ENCODE measurements at regions not wholly inside any gene's neighbourhood (a gene's known extent, or its start where the extent isn't known, plus 50 kb on each side); places are given as distances from the start of the nearest gene placed in this dataset.

DNA sequence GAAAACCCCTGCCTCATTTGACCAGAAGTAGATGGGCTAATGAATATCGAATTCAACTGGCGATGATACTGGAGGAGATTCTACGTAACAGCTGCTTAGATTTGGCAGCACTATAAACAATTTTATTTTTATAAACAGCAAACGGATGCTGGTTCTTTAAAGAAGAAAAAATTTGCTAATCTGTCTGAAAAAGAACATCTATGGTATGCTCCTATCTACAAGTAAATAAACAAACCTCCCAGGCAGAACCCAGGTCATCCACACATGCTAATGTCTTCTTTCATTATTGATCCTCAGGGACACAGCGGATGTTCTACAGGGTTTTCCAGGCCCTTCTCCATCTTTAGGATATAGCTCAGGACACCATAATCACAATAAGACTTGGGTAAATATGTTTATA lies 291.3 kb downstream of the ALDH8A1 start:
- no peaks in the 10 kb centered on the region for H3K9me3 ChIP-seq
- WGBS, 2 donors, result 92 to 93% methylated on average over 5 of the region's 5 CpGs
- intact Hi-C loops (cut with DNase I), result no loop called here

DNA sequence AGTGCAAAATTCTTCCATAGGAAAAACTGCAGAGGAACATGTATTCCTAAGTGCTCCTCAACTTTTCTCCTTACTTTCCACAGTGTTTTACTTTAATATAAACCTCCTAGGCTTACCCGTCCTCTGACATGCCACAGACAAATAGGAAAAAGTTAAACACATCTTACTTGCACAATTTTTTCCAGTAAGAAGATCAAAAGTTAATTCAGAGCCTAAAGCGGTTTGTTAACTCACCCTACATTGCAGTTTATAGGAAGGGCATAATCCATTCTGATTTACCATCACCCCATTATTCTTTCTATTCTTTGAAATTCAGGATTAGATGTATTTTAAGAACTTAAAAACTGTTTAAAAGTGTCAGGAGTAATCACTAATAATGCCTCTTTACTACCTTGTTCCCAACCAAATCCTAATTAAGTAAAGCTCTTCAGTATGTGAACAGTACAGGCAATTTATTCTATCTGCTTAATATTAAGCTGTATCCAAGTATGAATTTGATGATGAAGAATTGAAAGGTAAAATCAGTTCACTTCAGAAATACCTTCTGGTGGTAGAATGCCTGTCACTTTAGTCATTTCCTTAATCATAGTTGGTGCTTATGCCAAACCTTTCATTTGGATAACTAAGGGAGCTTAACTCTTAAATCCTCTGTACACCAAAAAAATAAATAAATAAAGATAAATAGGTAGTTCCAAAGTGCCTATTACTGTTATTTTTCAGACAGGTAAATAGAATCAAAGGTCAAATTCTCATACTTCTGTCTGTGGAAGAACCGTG lies 292.0 kb downstream of the ALDH8A1 start:
- WGBS, 2 donors, result 80 to 86% methylated on average over 3 of the region's 3 CpGs
- H3K4me1 ChIP-seq, result no peaks in the 10 kb centered on the region

More for the DNA sequence above, 291.3 kb downstream of the ALDH8A1 start:
- H3K4me1 ChIP-seq, result no peaks in the 10 kb centered on the region
- no peak for DNase-seq
- H3K27me3 ChIP-seq, result no peaks in the 10 kb centered on the region
- no peak overlapping the region for H3K4me3 ChIP-seq (replicated peaks in 1 of 3)
- TF ChIP-seq POLR2A (IDR thresholded peaks at IDR 0.05), result no peak
- TF ChIP-seq, protein P1, sequence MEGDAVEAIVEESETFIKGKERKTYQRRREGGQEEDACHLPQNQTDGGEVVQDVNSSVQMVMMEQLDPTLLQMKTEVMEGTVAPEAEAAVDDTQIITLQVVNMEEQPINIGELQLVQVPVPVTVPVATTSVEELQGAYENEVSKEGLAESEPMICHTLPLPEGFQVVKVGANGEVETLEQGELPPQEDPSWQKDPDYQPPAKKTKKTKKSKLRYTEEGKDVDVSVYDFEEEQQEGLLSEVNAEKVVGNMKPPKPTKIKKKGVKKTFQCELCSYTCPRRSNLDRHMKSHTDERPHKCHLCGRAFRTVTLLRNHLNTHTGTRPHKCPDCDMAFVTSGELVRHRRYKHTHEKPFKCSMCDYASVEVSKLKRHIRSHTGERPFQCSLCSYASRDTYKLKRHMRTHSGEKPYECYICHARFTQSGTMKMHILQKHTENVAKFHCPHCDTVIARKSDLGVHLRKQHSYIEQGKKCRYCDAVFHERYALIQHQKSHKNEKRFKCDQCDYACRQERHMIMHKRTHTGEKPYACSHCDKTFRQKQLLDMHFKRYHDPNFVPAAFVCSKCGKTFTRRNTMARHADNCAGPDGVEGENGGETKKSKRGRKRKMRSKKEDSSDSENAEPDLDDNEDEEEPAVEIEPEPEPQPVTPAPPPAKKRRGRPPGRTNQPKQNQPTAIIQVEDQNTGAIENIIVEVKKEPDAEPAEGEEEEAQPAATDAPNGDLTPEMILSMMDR (IDR thresholded peaks at IDR 0.05), result no peak
- H3K27ac ChIP-seq, result no peak overlapping the region
- H3K36me3 ChIP-seq, result no peaks in the 10 kb centered on the region

DNA sequence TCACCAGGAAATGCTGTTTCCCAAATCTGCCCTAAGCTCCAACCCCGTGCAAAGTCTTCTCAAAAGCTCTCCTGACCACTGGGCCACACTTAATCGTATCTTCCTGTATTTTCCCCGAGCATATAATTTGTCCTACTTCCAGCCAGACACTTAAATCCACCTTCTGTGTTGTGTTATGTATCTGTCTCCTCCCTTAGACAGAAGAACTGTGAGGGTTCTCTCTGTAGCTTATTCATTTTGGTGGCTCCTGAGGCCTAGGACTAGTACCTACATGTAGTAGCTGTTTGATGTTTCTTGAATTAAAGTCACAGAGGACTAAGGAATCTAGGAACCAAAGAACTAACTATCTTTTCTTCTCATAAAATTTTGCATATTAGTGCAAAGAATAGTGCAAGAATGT lies 292.6 kb downstream of the ALDH8A1 start:
- DNase-seq, result no peak
- Histone ChIP-seq H3K4me3 (replicated peaks in 1 of 3) (no peak overlapping the region), H3K36me3 (no peaks in the 10 kb centered on the region), H3K4me1 (no peaks in the 10 kb centered on the region), H3K27ac (no peak overlapping the region), H3K27me3 (no peaks in the 10 kb centered on the region), H3K9me3 (no peaks in the 10 kb centered on the region)
- intact Hi-C loops (cut with DNase I), result no loop called here
- TF ChIP-seq, protein P1 (IDR thresholded peaks at IDR 0.05), result no peak
- TF ChIP-seq POLR2A (IDR thresholded peaks at IDR 0.05), result no peak
- WGBS, 2 donors, result 94 to 97% methylated on average over 3 of the region's 3 CpGs

More for the DNA sequence above, 292.0 kb downstream of the ALDH8A1 start:
- no peak overlapping the region for H3K27ac ChIP-seq
- no peak for DNase-seq
- no peaks in the 10 kb centered on the region for H3K36me3 ChIP-seq
- H3K27me3 ChIP-seq, result no peaks in the 10 kb centered on the region
- no peak overlapping the region for H3K4me3 ChIP-seq (replicated peaks in 1 of 3)
- TF ChIP-seq, protein P1 (IDR thresholded peaks at IDR 0.05), result no peak
- TF ChIP-seq POLR2A (IDR thresholded peaks at IDR 0.05), result no peak
- no peaks in the 10 kb centered on the region for H3K9me3 ChIP-seq
- intact Hi-C loops (cut with DNase I), result no loop called here

DNA sequence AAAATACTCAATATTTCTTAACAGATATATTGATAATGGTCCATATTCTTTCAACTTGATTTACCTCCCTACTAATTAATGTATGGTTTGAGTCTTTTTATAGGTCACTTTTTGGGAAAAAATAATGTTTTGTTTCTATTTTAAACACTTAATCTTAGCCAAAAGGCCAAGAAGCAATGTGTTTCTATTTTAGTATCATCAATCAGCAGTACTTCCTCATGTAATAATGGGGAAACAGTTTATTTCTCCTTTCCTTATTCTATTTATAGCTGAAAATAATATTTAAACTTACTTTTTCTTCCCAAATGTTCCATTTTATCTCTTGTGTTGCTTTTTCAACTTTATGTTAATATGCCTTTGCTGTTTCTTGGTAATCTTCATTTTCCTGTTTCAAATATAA lies 295.1 kb downstream of the ALDH8A1 start:
- H3K36me3 ChIP-seq, result no peaks in the 10 kb centered on the region
- H3K4me1 ChIP-seq, result no peaks in the 10 kb centered on the region
- no peak for DNase-seq
- H3K27ac ChIP-seq, result no peak overlapping the region
- no peaks in the 10 kb centered on the region for H3K9me3 ChIP-seq
- intact Hi-C loops (cut with DNase I), result no loop called here
- no peak for TF ChIP-seq POLR2A (IDR thresholded peaks at IDR 0.05)
- TF ChIP-seq, protein P1 (IDR thresholded peaks at IDR 0.05), result no peak
- no peaks in the 10 kb centered on the region for H3K27me3 ChIP-seq
- no peak overlapping the region for H3K4me3 ChIP-seq (replicated peaks in 1 of 3)

DNA sequence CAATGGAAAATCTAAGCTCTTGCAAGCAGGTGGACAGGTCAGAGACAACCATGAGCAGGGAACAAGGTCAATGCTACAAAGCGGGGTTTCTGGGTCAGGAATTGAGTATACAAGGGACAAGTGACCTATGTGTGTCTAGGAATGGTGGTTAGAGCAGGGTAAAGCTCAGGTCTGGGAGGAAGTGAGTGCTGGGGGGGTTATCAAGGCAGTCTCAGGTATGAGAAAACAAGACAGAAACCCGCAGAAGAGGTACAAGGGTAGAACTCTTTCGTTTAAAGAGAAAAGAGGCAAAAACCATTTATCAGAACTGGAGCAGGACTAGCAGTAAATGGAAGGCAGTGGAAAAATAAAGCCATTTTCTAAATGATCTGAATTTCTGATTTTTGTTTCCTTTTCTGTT lies 298.4 kb downstream of the ALDH8A1 start:
- intact Hi-C loops (cut with DNase I), result no loop called here
- no peaks in the 10 kb centered on the region for H3K36me3 ChIP-seq
- H3K4me3 ChIP-seq (replicated peaks in 1 of 3), result no peak overlapping the region
- H3K4me1 ChIP-seq, result no peaks in the 10 kb centered on the region
- 93 to 94% methylated on average over 3 of the region's 3 CpGs for WGBS, 2 donors
- TF ChIP-seq POLR2A (IDR thresholded peaks at IDR 0.05), result no peak
- TF ChIP-seq, protein P1 (IDR thresholded peaks at IDR 0.05), result no peak
- no peak overlapping the region for H3K27ac ChIP-seq
- H3K27me3 ChIP-seq, result no peaks in the 10 kb centered on the region
- no peaks in the 10 kb centered on the region for H3K9me3 ChIP-seq
- DNase-seq, result no peak
